GM23338 (cell line): ENCODE measurements at regions not wholly inside any gene's neighbourhood (a gene's known extent, or its start where the extent isn't known, plus 50 kb on each side); places are given as distances from the start of the nearest gene placed in this dataset.

ENCODE experiments used
- ATAC-seq: fragments of 200-7000 bp; cut with Tn5 transposase; 3 replicates; pipeline ENCODE4 v1.9.1; 2020
- DNase-seq: peaks from one replicate; pipeline ENCODE4 v3.0.0-alpha.2; 2015; ENCODE audit warnings: low spot score
- H2AFZ ChIP-seq: fragments of 200-600 bp; sonication (generic); 2 replicates; pipeline ENCODE4 v1.8.0; 2016; ENCODE audit warnings: antibody characterized with exemption, mild to moderate bottlenecking, moderate library complexity
- H3F3A ChIP-seq: fragments of 200-600 bp; sonication (generic); replicated peaks from 2 replicates; pipeline ENCODE4 v1.8.0; 2017; ENCODE audit warnings: antibody characterized with exemption, mixed run types, low read depth
- H3K27ac ChIP-seq: fragments of 200-600 bp; sonication (generic); 2 replicates; pipeline ENCODE4 v1.6.1; 2016; ENCODE audit warnings: low read depth
- H3K27me3 ChIP-seq: fragments of 200-600 bp; sonication (generic); 2 replicates; pipeline ENCODE4 v1.8.0; 2016; ENCODE audit warnings: mild to moderate bottlenecking, mixed run types, moderate library complexity; ENCODE audit not compliant: insufficient read depth
- H3K36me3 ChIP-seq: fragments of 200-600 bp; sonication (generic); 2 replicates; pipeline ENCODE4 v1.8.0; 2016; ENCODE audit warnings: mild to moderate bottlenecking; ENCODE audit not compliant: insufficient read depth
- H3K4me1 ChIP-seq: fragments of 200-600 bp; sonication (generic); 2 replicates; pipeline ENCODE4 v1.8.0; 2016; ENCODE audit warnings: mild to moderate bottlenecking, moderate library complexity; ENCODE audit not compliant: insufficient read depth
- H3K4me2 ChIP-seq: fragments of 200-600 bp; sonication (generic); 2 replicates; pipeline ENCODE4 v1.7.1; 2017; ENCODE audit warnings: mixed run types
- H3K4me3 ChIP-seq: fragments of 200-600 bp; sonication (generic); 2 replicates; pipeline ENCODE4 v1.6.1; 2016; ENCODE audit warnings: mixed run types
- H3K79me2 ChIP-seq: fragments of 200-600 bp; sonication (generic); replicated peaks from 2 replicates; pipeline ENCODE4 v1.8.0; 2017; ENCODE audit warnings: mild to moderate bottlenecking; ENCODE audit not compliant: insufficient read depth
- H3K9me2 ChIP-seq: fragments of 200-600 bp; sonication (generic); 2 replicates; pipeline ENCODE4 v1.8.0; 2017; ENCODE audit not compliant: insufficient read depth
- H4K20me1 ChIP-seq: fragments of 200-600 bp; sonication (generic); replicated peaks from 2 replicates; pipeline ENCODE4 v1.8.0; 2017; ENCODE audit warnings: mild to moderate bottlenecking; ENCODE audit not compliant: insufficient read depth
- H3K27ac Mint-ChIP-seq: 2 replicates; pipeline ENCODE4 v1.8.0; 2020; ENCODE audit warnings: inconsistent platforms, mild to moderate bottlenecking, moderate library complexity, mixed read lengths
- H3K27me3 Mint-ChIP-seq: 3 replicates; pipeline ENCODE4 v1.8.0; 2022; ENCODE audit warnings: low read depth, mild to moderate bottlenecking, moderate library complexity, mixed read lengths, inconsistent platforms; ENCODE audit not compliant: insufficient read depth, poor library complexity
- H3K36me3 Mint-ChIP-seq: 3 replicates; pipeline ENCODE4 v1.8.0; 2021; ENCODE audit warnings: low read depth, mild to moderate bottlenecking, inconsistent platforms, moderate library complexity, mixed read lengths
- H3K4me1 Mint-ChIP-seq: 3 replicates; pipeline ENCODE4 v1.8.0; 2020; ENCODE audit warnings: mild to moderate bottlenecking, inconsistent platforms, mixed read lengths
- H3K4me3 Mint-ChIP-seq: 3 replicates; pipeline ENCODE4 v1.8.0; 2021; ENCODE audit warnings: moderate library complexity, mild to moderate bottlenecking, inconsistent platforms, mixed read lengths
- H3K9me3 Mint-ChIP-seq: 3 replicates; pipeline ENCODE4 v1.8.0; 2020; ENCODE audit warnings: moderate library complexity, mild to moderate bottlenecking, inconsistent platforms, mixed read lengths
- ETS1 ChIP-seq: IDR thresholded peaks from 2 replicates; pipeline ENCODE4 v1.6.1; 2016; ENCODE audit warnings: antibody characterized with exemption
- EZH2 ChIP-seq: fragments of 200-600 bp; sonication (generic); IDR thresholded peaks from one replicate; pipeline ENCODE4 v1.8.0; 2017; ENCODE audit warnings: antibody characterized with exemption, mild to moderate bottlenecking, low read depth; ENCODE audit not compliant: unreplicated experiment
- JUNB ChIP-seq: IDR thresholded peaks from one replicate; pipeline ENCODE4 v1.6.1; 2016; ENCODE audit warnings: antibody characterized with exemption; ENCODE audit not compliant: unreplicated experiment
- NANOG ChIP-seq: IDR thresholded peaks from 2 replicates; pipeline ENCODE4 v1.6.1; 2016; ENCODE audit warnings: antibody characterized with exemption, borderline replicate concordance
- POLR2AphosphoS5 ChIP-seq: IDR thresholded peaks from 2 replicates; pipeline ENCODE4 v1.6.1; 2016; ENCODE audit warnings: antibody characterized with exemption, low read depth
- REST ChIP-seq: IDR thresholded peaks from one replicate; pipeline ENCODE4 v1.6.1; 2018; ENCODE audit warnings: antibody characterized with exemption; ENCODE audit not compliant: unreplicated experiment
- STAT1 ChIP-seq: IDR thresholded peaks from one replicate; pipeline ENCODE4 v1.6.1; 2016; ENCODE audit warnings: antibody characterized with exemption; ENCODE audit not compliant: unreplicated experiment
- ZNF331 ChIP-seq: fragments of 250-450 bp; sonication (Bioruptor Pico); IDR thresholded peaks from 2 replicates; pipeline ENCODE4 v1.5.0; 2020; ENCODE audit warnings: low read depth, mild to moderate bottlenecking, moderate library complexity
- ZNF462 ChIP-seq: fragments of 250-450 bp; sonication (Bioruptor Pico); IDR thresholded peaks from 2 replicates; pipeline ENCODE4 v1.5.0; 2020; ENCODE audit warnings: mild to moderate bottlenecking, moderate library complexity

- no peak for TF ChIP-seq REST
These were observed 569.8 kb downstream of the RPS29 start (continued) for GRCh38 chr14:49016381-49016780.

- peaks cover 14% of the 10 kb centered on the region for H3K4me1 ChIP-seq
- H4K20me1 ChIP-seq = no peaks in the 10 kb centered on the region
- no peaks in the 10 kb centered on the region for H3K36me3 Mint-ChIP-seq
- no peak overlapping the region for H3K4me2 ChIP-seq
- H3F3A ChIP-seq = no peaks in the 10 kb centered on the region
- no peak overlapping the region for H3K4me3 Mint-ChIP-seq
- H3K27ac Mint-ChIP-seq = no peak overlapping the region
- H3K4me3 ChIP-seq = no peak overlapping the region
- H3K9me3 Mint-ChIP-seq = no peaks in the 10 kb centered on the region
- TF ChIP-seq JUNB = no peak
- no peak for TF ChIP-seq ETS1
- no peak for TF ChIP-seq EZH2
- TF ChIP-seq ZNF462 (CRISPR knock-in tag) = no peak
- TF ChIP-seq ZNF331 (CRISPR knock-in tag) = no peak
- TF ChIP-seq POLR2AphosphoS5 = no peak
- no peak for TF ChIP-seq NANOG
- TF ChIP-seq STAT1 = no peak
- H3K4me1 Mint-ChIP-seq = peaks cover 16% of the 10 kb centered on the region
- no peaks in the 10 kb centered on the region for H3K79me2 ChIP-seq
- no peak overlapping the region for H3K27ac ChIP-seq
- no peaks in the 10 kb centered on the region for H3K27me3 Mint-ChIP-seq
- ATAC-seq (no peak), DNase-seq (no peak)
- no peak overlapping the region for H2AFZ ChIP-seq
- no peaks in the 10 kb centered on the region for H3K36me3 ChIP-seq
- H3K9me2 ChIP-seq = no peaks in the 10 kb centered on the region
- no peaks in the 10 kb centered on the region for H3K27me3 ChIP-seq
These were observed 571.7 kb downstream of the RPS29 start for GRCh38 chr14:49014476-49014875.
